AG04449 (cell line): ENCODE measurements at regions not wholly inside any gene's neighbourhood (a gene's known extent, or its start where the extent isn't known, plus 50 kb on each side); places are given as distances from the start of the nearest gene placed in this dataset.
"Not testable (repeated sequence)": the region's sequence is repeated elsewhere in the genome, so short reads cannot be mapped to it uniquely, and the experiment has no call there.

ENCODE experiments used
- CTCF ChIA-PET: fragments of 350-600 bp; formaldehyde crosslinking; extraction: SDS; loops from one replicate; lab custom pipeline; 2021; ENCODE audit warnings: antibody characterized with exemption; lab: Yijun Ruan, JAX
- POLR2A ChIA-PET: fragments of 400-600, 350-600 bp; formaldehyde crosslinking; extraction: SDS; loops from one replicate; lab custom pipeline; 2020; ENCODE audit warnings: antibody characterized with exemption, inconsistent platforms; lab: Yijun Ruan, JAX
- DNase-seq: peaks from one replicate; pipeline ENCODE4 v3.0.0-alpha.2; 2010; ENCODE audit warnings: low read depth, low spot score
- H3K4me3 ChIP-seq: 2 replicates; pipeline ENCODE4 v1.5.1; 2011; ENCODE audit warnings: low read depth, mild to moderate bottlenecking, control low read depth, low read length
- TF ChIP-seq, protein P1 (sequence below): IDR thresholded peaks from one replicate; pipeline ENCODE4 v1.5.1; 2011; ENCODE audit warnings: mild to moderate bottlenecking, moderate library complexity, low read length, control low read depth, inconsistent platforms; ENCODE audit not compliant: insufficient read depth; ENCODE audit errors: missing control alignments

DNA sequence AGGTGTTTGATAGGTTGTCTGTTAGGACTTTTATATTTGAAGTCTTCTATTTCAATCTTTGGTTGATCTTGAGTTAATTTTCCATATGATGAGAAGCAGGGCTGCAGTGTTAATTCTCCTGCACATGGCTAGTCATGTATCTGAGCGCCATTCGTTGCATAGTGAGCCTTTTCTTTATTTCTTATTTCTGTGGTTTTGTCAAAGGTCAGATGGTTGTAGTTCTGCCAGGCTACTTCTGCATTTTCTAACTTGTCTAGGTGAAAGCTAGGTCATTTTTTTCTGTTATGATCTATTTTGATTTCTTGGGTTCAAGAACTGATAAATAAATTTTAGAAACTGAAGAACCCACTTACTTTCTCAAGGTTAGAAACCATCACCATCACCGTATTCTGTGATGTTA is 56.7 kb downstream of the CCDC74A start:
- CTCF ChIA-PET: no interaction called here
- no peak for DNase-seq
- TF ChIP-seq, protein P1, sequence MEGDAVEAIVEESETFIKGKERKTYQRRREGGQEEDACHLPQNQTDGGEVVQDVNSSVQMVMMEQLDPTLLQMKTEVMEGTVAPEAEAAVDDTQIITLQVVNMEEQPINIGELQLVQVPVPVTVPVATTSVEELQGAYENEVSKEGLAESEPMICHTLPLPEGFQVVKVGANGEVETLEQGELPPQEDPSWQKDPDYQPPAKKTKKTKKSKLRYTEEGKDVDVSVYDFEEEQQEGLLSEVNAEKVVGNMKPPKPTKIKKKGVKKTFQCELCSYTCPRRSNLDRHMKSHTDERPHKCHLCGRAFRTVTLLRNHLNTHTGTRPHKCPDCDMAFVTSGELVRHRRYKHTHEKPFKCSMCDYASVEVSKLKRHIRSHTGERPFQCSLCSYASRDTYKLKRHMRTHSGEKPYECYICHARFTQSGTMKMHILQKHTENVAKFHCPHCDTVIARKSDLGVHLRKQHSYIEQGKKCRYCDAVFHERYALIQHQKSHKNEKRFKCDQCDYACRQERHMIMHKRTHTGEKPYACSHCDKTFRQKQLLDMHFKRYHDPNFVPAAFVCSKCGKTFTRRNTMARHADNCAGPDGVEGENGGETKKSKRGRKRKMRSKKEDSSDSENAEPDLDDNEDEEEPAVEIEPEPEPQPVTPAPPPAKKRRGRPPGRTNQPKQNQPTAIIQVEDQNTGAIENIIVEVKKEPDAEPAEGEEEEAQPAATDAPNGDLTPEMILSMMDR: no peak
- H3K4me3 ChIP-seq: no peak overlapping the region
- POLR2A ChIA-PET: no interaction called here

DNA sequence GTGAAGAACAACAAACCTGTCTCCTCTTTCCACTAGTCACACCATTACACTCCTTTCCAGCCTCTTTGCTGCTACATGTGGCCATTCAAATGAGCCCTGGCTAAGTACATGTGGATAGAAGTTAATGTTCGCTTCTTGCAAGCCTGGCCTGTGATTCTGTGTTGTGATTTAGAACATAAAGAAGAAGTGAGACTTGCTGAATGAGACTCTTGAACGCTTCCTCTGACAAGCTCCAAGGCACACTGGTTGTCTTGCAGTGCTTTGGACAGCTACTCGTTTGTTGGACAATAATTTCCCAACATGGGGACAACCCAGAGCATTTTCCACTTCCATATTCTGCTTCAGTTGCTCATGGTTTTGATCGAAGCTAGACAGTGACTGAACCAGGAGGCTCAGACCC is 57.3 kb downstream of the CCDC74A start:
- TF ChIP-seq, protein P1: no peak
- H3K4me3 ChIP-seq: no peak overlapping the region
- POLR2A ChIA-PET: no interaction called here
- CTCF ChIA-PET: no interaction called here
- no peak for DNase-seq

DNA sequence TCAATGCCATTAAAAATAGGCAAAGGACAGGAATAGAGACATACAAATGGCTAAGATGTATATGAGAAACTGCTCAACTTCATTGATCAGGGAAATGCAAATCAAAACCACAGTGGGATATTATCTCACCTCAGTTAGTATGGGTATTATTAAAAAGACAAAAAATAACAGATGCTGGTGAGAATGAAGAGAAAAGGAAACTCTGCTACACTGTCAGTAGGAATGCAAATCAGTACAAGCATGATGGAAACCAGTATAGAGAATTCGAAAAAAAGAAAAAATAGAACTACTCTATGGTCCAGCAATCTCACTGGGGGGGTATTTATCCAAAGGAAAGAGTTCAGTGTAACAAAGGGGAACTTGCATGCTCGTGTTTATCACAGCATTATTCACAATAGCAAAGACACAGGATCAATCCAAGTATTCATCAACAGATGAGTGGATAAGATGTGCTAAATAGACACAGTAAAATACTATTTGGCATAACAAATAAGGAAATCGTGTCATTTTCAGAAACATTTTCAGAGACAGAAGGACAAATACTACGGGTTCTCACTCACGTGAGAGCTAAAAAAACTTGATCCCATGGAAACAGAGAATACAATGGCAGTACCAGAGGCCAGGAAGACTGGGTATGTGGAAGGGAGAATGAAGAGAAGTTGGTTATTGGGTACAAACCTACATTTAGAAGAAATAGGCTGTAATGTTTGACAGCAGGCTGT is 60.6 kb downstream of the CCDC74A start:
- TF ChIP-seq, protein P1: no peak
- no peak for DNase-seq
- no peak overlapping the region for H3K4me3 ChIP-seq
- ChIA-PET POLR2A (no interaction called here), CTCF (no interaction called here)

DNA sequence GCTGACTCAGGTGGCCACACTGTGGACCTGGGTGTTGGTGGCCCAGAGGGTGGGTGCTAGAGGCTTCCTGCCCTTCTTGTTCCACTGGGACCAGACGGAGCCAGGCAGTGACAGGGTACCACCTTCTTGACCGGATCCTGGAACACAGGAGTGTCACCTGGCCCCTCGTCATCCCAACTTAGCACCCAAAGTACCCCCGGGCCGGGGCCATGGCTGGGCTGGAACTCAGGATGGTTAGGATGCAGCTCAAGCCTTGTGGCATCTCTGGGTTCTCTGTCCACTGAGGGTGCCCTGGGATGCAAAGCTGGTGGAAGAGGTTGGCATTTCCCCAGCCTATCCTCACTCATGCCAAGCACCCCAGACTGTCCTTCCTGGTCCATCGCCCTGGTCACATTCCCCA is 61.4 kb downstream of the CCDC74A start:
- CTCF ChIA-PET, H3K4me3 ChIP-seq, POLR2A ChIA-PET, DNase-seq: not testable (repeated sequence)

DNA sequence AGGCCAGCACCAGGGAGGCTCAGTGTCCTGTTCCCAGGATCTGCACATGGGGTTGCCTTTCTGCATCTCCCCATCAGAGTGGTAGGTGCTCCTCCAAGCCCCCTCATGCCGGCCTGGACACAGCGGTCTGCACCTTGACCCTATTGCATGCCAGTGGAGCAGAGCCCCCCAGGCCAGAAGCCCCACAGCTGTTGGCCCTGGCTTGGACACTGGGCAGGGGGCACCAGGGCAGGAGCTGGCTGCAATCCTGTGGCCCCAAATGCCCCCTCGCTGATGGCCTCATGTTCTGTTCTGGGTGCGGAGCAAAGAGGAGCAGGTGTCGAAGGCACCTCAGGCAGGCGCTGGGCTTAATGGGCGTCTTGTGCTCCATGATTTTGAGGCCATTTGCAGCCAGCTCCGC is 62.7 kb downstream of the CCDC74A start:
- DNase-seq: no peak
- ChIA-PET POLR2A (no interaction called here), CTCF (no interaction called here)
- TF ChIP-seq, protein P1: no peak
- H3K4me3 ChIP-seq: no peak overlapping the region

DNA sequence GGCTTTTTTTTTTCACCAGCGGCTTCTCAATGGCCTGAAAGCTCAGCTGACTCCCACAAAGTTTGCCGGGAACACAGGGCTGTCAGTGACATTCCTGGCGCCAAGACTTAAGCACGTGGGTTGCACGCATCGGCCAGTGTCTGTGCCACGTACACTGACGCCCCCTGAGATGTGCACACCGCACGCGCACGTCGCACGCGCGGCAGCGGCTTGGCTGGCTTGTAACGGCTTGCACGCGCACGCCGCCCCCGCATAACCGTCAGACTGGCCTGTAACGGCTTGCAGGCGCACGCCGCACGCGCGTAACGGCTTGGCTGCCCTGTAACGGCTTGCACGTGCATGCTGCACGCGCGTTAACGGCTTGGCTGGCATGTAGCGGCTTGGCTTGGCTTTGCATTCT is 63.2 kb downstream of the CCDC74A start:
- CTCF ChIA-PET: no interaction called here
- DNase-seq: no peak
- POLR2A ChIA-PET: no interaction called here
- no peak overlapping the region for H3K4me3 ChIP-seq
- TF ChIP-seq, protein P1: no peak

DNA sequence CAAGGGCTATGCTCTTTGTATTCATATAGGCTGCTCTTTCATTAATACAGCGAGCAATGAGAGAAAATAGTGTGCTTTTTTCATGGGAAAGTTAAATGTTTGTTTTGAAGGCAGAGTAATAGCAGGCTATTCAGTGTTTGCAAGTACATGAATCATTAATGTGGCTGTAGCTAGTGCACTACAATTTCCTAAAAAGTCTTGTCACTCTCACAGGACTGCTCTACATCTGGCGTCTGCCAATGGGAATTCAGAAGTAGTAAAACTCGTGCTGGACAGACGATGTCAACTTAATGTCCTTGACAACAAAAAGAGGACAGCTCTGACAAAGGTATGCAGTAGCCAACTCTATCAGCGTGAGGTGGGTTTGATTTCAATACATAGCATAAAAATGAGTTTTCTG is 68.9 kb downstream of the CCDC74A start:
- H3K4me3 ChIP-seq, CTCF ChIA-PET, POLR2A ChIA-PET, DNase-seq: not testable (repeated sequence)

DNA sequence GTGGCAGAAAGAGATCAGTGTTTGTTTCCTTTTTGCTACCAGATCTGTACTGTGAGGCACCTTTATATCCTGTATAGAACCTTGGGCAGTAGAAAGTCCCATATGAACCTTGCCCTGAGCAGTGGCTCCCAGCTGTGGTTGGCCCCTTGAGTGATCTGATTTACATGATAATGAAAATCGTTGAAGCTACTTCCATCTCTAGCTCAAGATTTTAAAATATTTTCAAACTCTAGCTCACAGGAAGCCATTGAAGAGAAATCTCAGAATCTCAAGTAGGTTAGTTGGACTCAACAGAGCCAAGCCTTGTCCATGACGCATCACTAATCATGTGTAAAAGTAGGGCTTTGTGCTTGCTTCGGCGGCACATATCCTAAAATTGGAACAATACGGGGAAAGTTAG is 74.8 kb downstream of the CCDC74A start:
- DNase-seq, CTCF ChIA-PET, H3K4me3 ChIP-seq, POLR2A ChIA-PET: not testable (repeated sequence)

DNA sequence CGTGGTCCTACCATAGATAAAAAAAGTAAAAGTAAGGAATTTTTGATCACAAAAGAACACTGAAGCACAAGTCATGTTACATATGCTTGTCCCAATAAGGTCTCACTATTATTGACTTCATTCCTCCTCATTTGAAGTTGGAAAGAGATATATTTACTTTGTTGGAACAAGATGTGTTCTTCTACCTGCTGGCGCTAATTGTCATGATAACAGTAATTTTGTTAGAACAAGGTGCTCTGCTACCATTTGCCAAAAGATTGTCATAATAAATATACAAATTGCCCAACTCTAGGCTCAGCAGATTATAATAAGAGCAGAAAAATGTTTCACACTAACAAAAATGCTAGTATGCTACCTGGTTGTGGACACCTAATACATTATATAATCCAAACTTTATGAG is 77.0 kb downstream of the CCDC74A start:
- DNase-seq, CTCF ChIA-PET, POLR2A ChIA-PET, H3K4me3 ChIP-seq: not testable (repeated sequence)

DNA sequence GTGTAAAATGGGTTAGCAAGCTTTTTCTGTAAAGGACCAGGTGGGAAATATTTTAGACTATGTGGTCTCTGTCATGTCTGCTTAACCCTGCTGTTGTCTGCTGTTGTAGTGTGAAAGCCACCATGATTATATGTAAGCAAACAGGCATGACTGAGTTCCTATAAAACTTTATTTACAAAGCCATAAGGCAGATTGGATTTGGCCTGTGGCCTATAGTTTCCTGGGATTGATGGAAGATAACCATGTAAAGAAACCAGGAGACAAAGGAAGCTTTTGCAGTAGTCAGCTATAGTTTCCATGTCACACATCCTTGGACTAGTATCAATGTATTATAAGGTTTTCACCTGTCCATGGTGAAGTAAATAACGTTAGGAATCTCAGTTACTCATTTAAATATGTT is 78.7 kb downstream of the CCDC74A start:
- CTCF ChIA-PET, POLR2A ChIA-PET, DNase-seq, H3K4me3 ChIP-seq: not testable (repeated sequence)

DNA sequence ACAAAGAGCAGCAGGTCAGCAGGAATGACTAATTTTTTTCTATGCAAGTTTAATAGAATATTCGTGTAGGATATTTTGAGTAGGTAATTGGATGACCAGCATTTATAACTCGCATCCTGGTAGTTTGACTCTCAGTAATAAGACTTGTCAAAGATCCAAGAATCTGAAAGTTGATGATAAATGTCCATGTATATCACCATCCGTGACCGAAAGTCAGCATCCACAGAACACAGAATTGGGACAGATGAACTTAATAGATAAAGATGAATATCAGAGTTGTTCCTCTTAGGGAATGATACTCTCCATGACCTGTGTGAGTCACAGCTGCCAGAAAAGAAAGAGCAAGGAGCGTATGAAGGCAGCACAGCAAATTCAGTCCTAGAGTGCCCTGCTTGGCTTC is 79.4 kb downstream of the CCDC74A start:
- POLR2A ChIA-PET, DNase-seq, CTCF ChIA-PET, H3K4me3 ChIP-seq: not testable (repeated sequence)

DNA sequence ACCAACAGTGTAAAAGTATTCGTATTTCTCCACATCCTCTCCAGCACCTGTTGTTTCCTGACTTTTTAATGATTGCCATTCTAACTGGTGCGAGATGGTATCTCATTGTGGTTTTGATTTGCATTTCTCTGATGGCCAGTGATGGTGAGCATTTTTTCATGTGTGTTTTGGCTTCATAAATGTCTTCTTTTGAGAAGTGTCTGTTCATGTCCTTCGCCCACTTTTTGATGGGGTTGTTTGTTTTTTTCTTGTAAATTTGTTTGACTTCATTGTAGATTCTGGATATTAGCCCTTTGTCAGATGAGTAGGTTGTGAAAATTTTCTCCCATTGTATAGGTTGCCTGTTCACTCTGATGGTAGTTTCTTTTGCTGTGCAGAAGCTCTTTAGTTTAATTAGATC is 86.9 kb downstream of the CCDC74A start:
- POLR2A ChIA-PET, DNase-seq, CTCF ChIA-PET, H3K4me3 ChIP-seq: not testable (repeated sequence)
